Central memory CD4-positive, alpha-beta T cell (primary cell): ENCODE measurements at regions not wholly inside any gene's neighbourhood (a gene's known extent, or its start where the extent isn't known, plus 50 kb on each side); places are given as distances from the start of the nearest gene placed in this dataset.
A peak's percentile ranks its signal among the peaks of the same experiment; 100 is the strongest.

Source experiments
- DNase-seq: peaks from one replicate; pipeline ENCODE4 v3.0.0; 2022

DNA sequence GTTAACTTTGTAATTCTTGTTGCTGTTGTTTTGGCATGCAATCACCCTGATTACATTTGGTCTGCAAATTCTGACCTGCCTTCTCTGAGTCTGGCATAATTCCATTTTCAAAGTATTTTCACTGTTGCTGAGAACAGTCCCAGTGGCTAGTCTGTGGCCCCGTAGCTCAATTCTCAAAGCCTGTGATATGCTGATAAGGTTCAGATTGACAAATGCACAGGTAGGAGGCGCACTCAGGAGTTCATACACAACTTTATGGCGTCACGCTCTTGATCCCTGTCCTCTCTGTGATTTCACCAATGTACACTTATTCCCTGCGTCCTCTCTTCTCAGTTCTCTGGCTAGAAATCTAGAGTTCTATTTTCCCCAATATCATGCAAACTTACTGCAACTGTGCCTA lies 376.6 kb upstream of the SLCO3A1 start:
- no peak for DNase-seq

DNA sequence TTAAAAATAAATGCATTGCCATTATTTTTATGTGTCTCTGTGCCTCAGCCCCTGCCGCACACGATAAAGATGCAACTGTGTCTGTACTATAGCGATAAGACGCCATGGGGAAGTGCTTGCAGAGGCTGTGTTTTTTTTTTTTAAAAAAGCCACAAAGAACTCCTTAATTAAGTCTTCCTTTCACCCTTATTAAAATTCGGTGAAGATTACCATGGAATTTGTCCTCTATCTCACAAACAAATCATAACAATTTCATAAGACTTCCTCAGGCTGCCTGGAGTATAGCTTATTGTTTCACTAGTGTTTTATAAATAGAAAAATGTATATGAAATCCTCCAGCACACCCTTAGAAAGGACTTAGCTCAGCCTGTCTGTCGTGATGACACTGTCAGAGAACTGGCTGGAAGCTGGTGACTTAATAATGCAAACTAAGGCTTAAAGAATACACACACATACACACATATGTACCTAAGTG lies 374.8 kb upstream of the SLCO3A1 start:
- DNase-seq = no peak

- no peak for DNase-seq
These were observed 373.1 kb upstream of the SLCO3A1 start for GRCh38 chr15:91480426-91480825.

- peak; percentile 17 for DNase-seq
These were observed 370.7 kb upstream of the SLCO3A1 start for GRCh38 chr15:91482799-91483198.

DNA sequence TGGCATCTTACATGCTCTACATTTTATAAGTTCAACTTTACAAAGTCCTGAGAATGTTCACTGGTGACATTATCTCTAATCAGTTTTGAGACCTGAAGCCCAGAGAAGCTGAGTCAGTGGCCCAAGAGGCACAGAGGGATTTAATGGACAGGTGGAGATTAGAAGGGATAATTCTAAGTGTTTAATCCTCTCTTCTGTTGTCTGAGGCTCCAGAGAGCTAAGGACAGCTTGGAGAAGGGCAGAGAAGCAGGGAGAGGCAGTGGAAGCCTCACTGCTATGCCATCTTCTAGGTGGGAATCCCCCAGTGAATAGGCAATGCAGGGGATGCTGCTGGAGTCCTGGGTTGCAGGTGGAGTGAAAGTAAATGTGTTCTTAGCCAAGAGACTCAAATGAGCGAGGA lies 369.4 kb upstream of the SLCO3A1 start:
- no peak for DNase-seq

DNA sequence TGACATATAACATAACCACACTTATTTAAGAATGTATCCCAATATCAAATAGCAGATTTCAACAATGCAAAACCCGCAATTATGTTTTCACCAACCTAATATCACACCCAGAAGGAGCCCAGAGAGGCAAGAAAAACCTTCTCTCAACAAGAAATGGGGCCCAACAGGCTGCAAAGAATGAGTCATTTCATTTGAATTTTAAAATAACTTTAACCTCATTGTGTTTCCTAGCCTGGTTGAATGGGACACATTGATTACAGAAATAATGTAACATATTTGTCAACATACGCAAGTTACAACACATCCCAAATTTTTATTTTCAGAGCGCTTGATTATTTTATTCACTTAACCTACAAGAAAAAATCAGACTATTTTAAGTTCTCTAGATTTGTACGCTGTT lies 365.1 kb upstream of the SLCO3A1 start:
- no peak for DNase-seq

GRCh38 chr15:91490211-91490610 lies 363.3 kb upstream of the SLCO3A1 start:
- DNase-seq = no peak

GRCh38 chr15:91491101-91491950 lies 362.2 kb upstream of the SLCO3A1 start:
- DNase-seq = no peak

DNA sequence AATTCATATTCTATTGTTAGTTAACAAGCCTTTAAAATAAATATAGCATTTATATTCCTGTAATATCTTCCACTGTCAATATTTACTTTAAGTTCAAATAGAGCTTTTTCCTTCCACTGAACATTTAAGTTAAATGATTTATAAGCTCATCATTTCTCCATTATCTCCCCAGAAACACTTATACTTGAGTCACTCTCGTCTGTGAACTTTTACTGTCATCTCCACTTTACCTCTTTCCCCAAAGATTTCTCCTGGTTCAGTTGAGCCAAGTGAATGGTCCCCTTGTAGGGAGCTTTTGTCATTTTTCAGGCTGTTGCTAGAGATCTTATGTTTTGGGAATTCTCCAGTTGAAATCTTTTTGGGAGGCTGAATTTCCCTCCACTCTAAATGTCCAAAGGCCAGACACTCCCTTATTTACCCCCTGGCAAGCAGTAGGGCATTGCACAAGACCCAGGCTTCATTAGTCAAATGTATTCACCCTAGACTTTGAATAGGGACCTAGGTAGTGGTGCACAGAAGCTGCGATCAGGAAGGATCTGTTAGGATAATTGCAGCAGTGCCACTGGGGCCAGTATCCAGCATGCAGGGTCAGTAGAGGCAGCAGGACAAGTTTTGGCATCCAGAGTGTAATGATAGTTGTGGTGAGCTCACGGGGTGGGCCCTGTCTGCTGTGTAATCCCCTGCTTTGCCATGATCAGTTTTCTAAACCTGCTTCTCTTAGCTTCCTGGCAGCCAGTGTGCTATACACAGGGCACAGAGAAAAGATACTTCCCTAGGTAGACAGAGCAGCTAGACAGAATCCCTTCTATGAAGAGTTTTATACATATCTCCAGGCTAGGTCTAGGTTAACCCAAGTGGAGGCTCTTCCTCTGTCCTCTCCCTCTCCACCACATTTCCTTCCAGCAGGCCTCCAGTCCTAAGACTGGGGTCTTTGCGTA lies 356.5 kb upstream of the SLCO3A1 start:
- DNase-seq = no peak

DNA sequence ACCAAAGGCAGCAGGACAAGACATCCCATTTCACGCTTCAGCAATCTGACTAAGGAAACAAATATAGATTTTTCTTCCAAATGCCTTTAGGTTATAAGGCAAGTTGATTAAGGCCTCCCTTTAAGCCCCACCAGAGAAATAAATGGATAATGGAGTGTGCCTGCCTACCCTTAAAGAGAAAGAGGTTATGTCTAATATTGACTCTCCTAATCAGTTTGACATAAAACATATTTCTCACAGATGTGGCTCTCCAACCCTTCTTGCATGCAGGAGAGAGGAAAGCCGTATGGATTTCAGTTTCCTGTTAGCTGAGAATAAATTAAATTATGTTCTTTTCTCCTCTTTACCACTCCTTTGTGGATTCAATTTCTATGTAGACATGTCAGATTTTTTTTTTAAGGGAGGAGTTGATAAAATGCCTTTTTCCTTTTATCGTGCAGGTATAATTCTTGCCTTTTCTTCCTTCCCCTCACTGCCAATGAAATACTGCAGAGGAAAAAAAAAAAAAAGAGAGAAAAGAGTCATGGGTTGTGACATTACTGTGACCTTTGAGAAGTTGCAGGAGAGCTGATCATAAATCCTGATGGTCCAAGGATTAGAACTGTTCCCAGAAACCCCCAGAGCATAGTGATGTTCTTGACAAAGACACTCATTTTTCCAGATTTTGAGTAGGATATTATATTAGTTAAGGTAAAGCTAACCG lies 355.3 kb upstream of the SLCO3A1 start:
- no peak for DNase-seq

- DNase-seq = no peak
These were observed 354.8 kb upstream of the SLCO3A1 start for GRCh38 chr15:91498749-91499062.

- DNase-seq = no peak
These were observed 353.6 kb upstream of the SLCO3A1 start for GRCh38 chr15:91499774-91500383.

GRCh38 chr15:91508633-91509032 lies 344.9 kb upstream of the SLCO3A1 start:
- no peak for DNase-seq

GRCh38 chr15:91514147-91514546 lies 339.4 kb upstream of the SLCO3A1 start:
- DNase-seq = no peak

GRCh38 chr15:91515188-91515754 lies 338.2 kb upstream of the SLCO3A1 start:
- no peak for DNase-seq

DNA sequence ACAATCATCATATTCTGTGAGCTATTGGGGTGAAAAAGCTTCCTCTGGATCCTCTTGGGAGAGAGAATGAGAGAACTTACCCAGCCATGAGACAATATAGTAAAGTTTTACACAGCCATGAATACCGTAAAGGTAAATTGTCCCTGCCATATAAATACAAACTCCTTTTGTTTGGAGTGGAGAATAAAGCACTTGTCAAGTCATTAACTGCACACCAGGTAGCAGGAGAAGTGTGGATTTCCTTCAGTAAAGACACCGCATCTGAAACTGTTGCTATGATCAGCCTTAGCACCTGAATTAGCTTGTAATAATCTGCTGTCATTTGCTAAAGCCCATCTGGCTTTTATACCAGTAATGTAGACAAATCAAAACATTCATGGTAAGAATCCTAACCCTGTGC lies 336.6 kb upstream of the SLCO3A1 start:
- DNase-seq = no peak

DNA sequence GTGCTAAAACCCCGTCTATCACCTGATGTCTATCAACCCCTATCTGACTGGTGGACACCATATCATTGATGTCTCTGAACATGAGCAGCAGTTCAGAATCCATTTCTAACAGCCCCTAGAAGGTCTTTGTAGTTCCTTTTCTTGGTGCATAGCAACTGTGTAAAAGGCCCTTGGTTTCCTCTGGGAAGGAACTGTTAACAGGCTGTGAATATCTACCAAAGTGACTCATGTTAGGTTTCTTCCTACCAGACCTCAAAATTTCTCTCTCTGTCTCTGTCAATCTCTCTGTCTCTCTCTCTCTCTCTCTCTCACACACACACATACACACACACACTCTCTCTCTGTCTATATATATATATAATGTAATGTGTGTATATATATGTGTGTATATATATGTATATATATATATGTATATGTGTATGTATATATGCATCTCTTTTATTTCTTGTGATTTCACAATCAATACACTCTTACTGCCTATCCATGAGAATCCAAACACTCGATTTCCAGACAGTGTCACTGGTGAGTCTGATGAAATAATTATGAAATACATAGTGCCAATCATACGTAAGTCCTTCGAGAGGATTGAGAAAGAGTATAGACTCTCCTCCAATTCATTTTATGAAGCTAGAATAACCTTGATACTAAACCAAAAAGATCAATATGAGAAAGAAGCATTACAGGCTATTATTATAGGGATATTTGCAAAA lies 335.9 kb upstream of the SLCO3A1 start:
- no peak for DNase-seq

GRCh38 chr15:91520850-91521249 lies 332.7 kb upstream of the SLCO3A1 start:
- no peak for DNase-seq

DNA sequence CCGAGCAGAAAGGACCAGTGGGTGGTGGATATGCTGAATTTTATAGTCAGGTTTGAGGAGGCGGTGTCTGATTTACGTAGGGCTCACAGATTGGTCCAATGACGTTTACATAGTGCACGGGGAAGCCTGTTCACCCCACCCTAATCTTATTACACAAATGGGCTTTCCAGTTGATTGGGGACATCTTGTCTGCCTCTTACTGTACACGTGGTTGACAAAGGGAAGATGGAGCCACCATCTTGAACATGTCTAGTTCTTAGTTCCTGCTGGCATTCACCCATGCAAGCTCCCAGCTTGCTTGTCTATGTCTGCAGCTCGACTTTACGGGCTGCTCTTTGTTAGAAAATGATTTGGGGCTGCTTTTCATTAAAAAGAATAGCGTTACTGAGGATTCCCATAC lies 332.0 kb upstream of the SLCO3A1 start:
- DNase-seq = no peak

DNA sequence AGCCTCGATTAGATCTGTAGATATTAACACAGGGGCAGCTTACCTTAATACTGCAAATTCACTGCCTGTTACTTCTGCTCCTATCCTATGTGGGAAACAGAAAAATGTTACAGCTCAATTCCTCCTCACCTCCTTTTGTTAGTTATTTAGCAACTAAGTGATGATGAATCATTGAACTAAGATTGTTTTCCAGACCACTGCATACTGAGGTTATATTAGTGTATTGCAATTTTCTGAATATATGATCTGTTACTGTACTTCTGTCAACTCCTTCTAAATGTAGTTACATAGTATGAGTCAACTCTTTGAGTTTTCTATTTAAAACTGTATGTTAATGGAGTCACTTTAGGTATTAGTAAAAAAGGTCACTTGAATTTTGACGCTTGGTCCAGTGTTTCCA lies 331.5 kb upstream of the SLCO3A1 start:
- DNase-seq = no peak

- peak; percentile 24 for DNase-seq
These were observed 330.7 kb upstream of the SLCO3A1 start for GRCh38 chr15:91522605-91523332.
